ENCODE measurements at regions not wholly inside any gene's neighbourhood (a gene's known extent, or its start where the extent isn't known, plus 50 kb on each side); places are given as distances from the start of the nearest gene placed in this dataset.
"Not testable (repeated sequence)": the region's sequence is repeated elsewhere in the genome, so short reads cannot be mapped to it uniquely, and the experiment has no call there.

DNA sequence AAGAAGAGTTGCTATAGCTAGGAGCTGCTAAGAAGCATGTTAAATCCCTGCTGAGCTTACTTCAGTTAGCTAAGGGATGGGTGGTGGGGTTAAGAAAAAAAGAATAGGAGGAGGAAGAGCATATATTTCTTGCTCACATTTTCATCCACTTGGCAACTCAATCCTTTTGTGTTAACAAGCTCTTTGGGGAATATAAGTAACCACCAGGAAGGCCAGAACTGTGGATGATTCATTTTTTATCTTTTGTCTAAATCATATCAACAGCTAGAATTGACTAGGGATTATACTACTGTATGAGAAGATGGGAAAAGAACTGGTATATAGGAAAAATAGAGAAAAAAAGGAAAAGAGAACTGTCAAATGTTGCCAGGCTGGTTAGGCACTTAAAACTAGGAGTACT lies 555.3 kb upstream of the ARRDC3 start:
- DNase-seq (ENCODE audit: low read depth, low spot score): no peak
- in situ Hi-C loops (cut with HindIII; ENCODE audit: low pct_unique_long_range_greater_than_20kb, low sequenced_read_pairs): no loop called here

DNA sequence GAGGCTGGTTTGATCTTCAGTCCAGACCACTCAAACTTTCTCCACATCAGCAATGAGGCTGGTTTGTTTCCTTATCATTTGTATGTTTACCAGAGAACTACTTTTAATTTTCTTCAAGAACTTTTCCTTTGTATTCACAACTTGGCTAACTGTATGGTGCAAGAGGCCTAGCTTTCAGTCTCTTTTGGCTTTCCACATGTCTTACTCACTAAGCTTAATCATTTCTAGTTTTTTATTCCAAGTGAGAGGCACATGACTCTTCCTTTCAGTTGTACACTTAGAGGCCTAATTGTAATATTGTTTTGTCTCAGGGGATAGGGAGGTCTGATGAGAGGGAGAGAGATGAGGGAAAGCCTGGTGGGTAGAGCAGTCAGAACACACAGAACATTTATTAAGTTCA lies 554.0 kb upstream of the ARRDC3 start:
- DNase-seq (ENCODE audit: low read depth, low spot score): no peak
- in situ Hi-C loops (cut with HindIII; ENCODE audit: low pct_unique_long_range_greater_than_20kb, low sequenced_read_pairs): no loop called here

DNA sequence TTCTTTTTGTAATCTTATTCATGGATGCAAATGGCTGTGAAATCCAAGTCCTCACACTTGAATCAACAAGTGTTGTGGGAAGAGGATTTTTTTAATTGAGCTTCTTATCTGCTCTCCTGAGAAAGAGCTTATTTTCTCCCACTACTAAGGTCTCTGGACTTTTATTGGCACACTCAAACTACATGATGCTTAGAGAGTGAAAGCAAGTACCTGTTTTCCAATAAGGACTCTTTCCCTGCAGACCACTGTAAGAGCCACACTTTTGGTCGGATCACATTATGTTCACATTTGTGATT lies 546.4 kb upstream of the ARRDC3 start:
- no peak for DNase-seq (ENCODE audit: low read depth, low spot score)
- in situ Hi-C loops (cut with HindIII; ENCODE audit: low pct_unique_long_range_greater_than_20kb, low sequenced_read_pairs): no loop called here

DNA sequence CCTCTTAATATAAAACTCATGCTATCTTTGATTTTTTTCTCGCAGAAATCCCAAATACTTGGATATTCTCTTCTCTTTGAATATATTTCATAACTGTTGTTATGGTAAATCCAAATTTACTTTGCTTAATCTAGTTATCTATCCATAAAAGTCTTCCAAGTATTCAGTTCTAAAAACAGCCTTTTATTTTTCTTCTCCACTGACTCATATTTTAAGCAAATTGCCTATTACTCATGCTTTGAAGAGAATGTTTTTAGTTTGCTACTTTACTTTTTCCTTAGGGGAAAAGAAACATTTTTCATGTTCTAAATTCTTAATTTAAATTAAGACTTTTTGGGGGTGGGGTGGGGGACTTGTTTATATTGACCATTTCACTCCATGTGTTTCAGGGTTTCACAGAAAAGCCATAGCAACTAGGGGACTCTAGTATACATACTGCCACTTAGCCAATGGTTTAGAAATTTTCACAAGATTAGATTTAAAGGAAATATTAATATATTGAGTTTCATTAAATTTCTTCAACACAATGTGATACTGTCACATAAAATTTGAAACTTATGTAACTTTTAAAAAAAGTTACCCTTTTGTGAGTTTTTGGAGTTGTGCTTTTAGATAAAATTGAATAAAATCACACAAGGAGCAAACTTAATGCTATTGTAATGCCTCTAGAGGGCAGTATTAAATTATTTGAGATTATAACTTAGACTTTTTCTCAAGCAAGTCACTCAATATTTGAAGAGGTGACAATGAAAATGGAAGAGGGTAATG lies 545.8 kb upstream of the ARRDC3 start:
- in situ Hi-C loops (cut with HindIII; ENCODE audit: low pct_unique_long_range_greater_than_20kb, low sequenced_read_pairs): no loop called here
- peak; percentile 42 for DNase-seq (ENCODE audit: low read depth, low spot score)

DNA sequence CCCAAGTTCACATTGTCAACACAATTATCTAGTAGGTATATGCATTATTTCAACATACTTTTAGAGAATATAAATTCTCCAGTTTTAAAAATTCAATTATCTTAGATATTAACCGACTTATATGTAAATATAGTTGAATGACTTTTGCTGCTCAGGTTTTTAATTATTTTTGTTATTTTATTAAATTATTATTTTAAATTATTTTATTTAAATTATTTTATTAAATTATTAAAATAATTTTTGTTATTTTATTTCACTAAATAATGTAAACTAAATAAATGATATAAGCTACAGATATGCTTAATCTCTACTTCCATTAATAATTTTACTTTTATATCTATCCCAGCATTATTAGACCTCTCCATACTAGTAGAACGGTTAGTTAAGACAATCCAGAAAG lies 544.3 kb upstream of the ARRDC3 start:
- in situ Hi-C loops (cut with HindIII; ENCODE audit: low pct_unique_long_range_greater_than_20kb, low sequenced_read_pairs): no loop called here
- no peak for DNase-seq (ENCODE audit: low read depth, low spot score)

DNA sequence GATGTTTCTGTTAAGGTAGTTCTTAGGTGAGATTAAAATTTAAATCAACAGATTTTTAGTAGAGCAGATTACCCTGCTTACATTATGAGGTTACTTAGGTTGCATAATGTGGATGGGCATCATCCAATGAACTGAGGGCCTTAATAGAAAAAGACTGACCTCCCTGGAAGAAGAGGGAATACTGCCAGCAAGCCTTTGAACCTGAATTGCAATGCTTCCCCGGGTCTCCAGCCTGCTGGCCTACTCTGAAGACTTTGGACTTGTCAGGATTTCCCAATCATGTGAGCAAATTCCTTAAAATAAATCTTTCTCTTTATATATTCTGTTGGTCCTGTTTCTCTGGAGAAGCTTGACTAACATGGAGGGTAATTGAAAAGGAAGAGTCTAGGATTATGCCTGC lies 542.1 kb upstream of the ARRDC3 start:
- no peak for DNase-seq (ENCODE audit: low read depth, low spot score)
- in situ Hi-C loops (cut with HindIII; ENCODE audit: low pct_unique_long_range_greater_than_20kb, low sequenced_read_pairs): no loop called here

DNA sequence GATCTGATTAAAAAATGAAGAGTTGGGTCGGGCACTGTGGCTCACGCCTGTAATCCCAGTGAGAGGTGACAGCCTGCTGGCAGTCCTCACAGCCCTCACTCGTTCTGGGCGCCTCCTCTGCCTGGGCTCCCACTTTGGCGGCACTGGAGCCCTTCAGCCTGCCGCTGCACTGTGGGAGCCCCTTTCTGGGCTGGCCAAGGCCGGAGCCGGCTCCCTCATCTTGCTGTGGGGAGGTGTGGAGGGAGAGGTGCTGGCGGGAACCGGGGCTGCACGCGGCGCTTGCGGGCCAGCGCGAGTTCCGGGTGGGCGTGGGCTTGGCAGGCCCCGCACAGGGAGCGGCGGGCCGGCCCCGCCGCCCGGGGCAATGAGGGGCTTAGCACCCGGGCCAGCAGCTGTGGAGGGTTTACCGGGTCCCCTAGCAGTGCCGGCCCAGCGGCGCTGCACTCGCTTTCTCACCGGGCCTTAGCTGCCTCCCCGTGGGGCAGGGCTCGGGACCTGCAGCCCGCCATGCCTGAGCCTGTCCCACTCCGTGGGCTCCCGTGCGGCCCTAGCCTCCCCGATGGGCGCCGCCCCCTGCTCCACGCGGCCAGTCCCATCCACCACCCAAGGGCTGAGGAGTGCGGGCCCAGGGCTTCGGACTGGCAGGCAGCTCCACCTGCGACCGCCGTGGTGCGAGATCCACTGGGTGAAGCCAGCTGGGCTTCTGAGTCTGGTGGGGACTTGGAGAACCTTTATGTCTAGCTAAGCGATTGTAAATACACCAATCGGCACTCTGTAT lies 534.1 kb upstream of the ARRDC3 start:
- in situ Hi-C loops (cut with HindIII; ENCODE audit: low pct_unique_long_range_greater_than_20kb, low sequenced_read_pairs); DNase-seq (ENCODE audit: low read depth, low spot score): not testable (repeated sequence)

DNA sequence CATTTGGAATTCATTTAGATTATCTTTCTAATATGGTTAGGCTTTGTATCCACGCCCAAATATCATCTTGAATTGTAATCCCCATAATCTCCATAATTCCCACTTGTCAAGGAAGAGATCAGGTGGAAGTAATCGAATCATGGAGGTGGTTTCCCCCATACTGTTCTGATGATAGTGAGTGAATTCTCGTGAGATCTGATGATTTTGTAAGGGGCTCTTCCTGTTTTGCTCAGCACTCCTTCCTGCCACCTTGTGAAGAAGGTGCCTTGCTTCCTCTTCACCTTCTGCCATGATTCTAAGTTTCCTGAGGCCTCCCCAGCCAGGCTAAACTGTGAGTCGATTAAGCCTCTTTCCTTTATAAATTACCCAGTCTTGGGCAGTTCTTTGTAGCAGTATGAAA lies 527.5 kb upstream of the ARRDC3 start:
- no peak for DNase-seq (ENCODE audit: low read depth, low spot score)
- in situ Hi-C loops (cut with HindIII; ENCODE audit: low pct_unique_long_range_greater_than_20kb, low sequenced_read_pairs): no loop called here

DNA sequence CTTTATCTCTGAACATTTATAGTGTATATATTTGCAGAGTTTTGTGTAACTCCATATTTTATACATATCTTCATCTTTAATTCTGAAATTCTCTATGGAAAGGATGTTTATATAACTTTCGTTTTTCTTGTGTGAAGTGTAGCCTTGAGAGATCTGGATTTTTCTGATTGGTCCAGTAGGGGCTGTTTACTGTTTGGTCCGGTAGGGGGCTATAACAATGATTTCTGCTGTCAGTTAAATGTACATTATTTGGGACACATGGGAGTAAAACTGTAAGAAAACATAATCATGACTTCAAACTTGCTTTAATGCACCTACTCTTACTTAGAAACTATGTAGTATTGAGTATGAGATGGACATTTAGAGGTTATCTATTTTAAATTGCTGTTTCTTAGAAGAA lies 527.1 kb upstream of the ARRDC3 start:
- peak; percentile 9 for DNase-seq (ENCODE audit: low read depth, low spot score)
- in situ Hi-C loops (cut with HindIII; ENCODE audit: low pct_unique_long_range_greater_than_20kb, low sequenced_read_pairs): no loop called here

DNA sequence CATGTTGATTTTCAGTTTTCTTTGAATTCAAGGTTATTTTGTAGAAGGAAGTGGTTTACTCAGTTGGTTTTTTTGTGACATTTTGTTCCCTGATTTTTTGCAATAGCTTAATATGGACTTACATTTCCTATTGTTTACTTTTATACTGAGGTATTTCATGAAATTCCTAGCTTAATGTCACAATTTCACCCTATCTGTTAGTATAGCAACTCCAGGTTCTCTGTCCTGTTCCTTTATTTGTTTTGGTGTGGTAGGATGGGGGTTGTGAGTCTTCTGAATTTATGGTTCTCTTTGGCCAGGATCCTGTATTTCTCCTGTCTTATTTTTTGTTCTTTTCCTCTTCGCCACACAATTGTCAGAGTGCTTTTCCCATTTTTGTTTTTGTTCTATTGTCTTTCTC lies 523.4 kb upstream of the ARRDC3 start:
- DNase-seq (ENCODE audit: low read depth, low spot score): no peak
- in situ Hi-C loops (cut with HindIII; ENCODE audit: low pct_unique_long_range_greater_than_20kb, low sequenced_read_pairs): no loop called here

DNA sequence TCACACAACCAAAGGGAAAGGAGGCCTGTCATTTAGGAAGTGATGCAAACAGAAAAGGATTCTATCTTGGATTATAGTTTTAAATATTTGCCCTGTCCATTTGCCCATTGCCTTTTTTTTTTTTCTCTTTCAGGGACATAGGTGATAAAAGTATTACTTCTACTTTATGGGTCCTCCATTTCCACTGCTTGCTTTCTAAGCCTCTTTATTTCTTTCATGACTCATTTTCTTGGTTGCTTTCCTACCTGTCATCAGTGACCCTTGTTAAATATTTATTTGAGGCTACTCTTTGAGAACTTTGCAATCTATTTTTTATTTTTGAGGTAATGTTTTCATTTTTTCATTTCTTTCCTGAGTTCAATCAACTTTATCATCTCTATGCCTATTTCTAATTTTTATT lies 522.9 kb upstream of the ARRDC3 start:
- DNase-seq (ENCODE audit: low read depth, low spot score): no peak
- in situ Hi-C loops (cut with HindIII; ENCODE audit: low pct_unique_long_range_greater_than_20kb, low sequenced_read_pairs): no loop called here

DNA sequence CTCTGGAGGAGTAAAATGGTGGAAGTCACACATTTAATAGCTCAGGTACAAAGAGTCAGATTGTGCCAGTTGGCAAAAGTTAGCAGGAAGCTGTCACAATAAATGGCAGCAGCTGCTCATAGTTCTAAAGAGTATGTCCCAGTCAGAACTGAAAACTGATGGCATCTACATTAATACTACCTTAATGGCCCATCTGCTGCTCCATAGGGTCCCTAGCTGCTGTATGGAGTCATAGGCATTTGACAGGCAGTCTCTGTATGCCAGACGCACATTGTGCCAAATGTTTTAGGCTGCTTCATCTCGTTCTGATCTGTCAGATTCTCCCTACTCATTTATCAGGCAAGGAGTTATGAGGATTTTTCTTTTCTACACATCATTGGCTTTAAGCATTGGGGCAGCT lies 515.8 kb upstream of the ARRDC3 start:
- DNase-seq (ENCODE audit: low read depth, low spot score): no peak
- in situ Hi-C loops (cut with HindIII; ENCODE audit: low pct_unique_long_range_greater_than_20kb, low sequenced_read_pairs): no loop called here

DNA sequence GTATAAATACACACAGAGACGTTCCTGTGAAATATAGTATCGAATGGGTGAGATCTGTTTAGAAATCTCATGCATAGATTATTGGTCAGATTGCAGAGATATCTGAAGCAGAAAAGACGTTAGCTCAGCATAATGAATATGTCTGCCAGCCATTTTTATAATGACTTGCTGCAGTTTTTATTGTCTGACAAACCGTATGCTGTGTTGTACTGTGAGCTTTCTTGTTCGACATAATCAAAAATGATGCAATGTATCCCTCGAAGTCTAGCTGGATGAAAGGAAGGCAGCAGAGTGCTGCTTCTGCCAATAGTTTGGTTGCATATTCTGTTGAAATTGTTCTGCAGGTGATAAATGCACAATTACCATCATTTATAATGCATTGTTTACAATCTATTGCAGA lies 514.9 kb upstream of the ARRDC3 start:
- DNase-seq (ENCODE audit: low read depth, low spot score): no peak
- in situ Hi-C loops (cut with HindIII; ENCODE audit: low pct_unique_long_range_greater_than_20kb, low sequenced_read_pairs): no loop called here

DNA sequence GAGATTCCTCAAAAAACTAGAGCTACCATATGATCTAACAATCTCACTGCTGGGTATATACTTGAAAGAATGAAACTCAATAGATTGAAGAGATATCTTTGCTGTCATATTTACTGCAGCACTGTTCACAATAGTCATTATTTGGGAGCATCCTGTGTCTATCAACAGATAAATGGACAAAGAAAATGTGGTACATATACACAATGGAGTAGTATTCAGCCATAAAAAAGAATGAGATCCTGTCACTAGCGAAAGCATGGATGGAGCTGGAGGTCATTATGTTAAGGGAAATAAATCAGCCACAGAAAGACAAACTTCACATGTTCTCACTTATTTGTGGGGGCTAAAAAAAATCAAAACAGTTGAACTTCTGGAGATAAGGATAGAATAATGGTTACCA lies 505.7 kb upstream of the ARRDC3 start:
- in situ Hi-C loops (cut with HindIII; ENCODE audit: low pct_unique_long_range_greater_than_20kb, low sequenced_read_pairs): no loop called here
- DNase-seq (ENCODE audit: low read depth, low spot score): no peak

DNA sequence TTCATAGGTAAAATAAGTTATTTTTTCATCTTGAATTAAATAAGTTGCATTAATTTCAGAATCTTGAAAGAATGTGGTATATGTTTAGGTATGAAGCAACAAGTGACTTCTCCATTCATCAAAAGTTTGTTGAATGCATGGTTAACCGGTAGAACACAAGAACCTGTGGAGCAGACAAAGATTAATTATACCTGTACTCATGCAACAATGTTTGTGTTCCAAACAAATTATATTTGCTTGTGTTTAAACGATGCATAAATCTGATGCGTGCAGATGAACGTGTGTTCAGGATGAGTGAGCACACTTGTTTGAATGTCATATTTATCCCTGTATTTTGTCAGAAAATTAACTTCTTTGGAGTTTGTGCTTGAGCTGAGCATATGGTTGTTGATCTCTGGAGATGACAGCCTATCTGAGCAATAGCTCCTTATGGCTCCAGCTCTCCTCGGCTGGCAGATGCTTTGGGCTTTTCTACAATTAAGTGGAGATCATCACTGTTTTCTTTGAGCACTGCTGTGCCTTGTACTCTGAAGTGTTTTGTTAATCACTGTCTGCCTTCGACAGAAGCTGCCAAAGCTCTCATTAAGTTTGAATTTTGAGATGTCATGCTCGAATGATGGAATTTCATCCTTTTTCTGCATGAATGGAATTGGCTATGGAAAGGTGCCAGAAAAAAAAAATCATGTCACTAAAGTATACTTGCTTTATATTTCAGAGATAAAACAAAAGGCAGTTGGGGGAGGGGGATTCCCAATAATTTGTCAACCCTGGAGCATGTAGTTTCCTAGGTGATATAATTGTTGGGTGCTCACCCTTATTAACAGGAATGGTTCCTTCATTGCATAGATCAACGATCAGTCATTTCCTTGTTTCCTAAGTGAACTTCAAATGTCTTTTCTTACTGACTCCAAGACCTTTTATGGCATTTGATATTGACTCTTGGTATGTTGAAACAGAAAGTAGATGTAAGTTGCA lies 502.5 kb upstream of the ARRDC3 start:
- in situ Hi-C loops (cut with HindIII; ENCODE audit: low pct_unique_long_range_greater_than_20kb, low sequenced_read_pairs): no loop called here
- DNase-seq (ENCODE audit: low read depth, low spot score): no peak

DNA sequence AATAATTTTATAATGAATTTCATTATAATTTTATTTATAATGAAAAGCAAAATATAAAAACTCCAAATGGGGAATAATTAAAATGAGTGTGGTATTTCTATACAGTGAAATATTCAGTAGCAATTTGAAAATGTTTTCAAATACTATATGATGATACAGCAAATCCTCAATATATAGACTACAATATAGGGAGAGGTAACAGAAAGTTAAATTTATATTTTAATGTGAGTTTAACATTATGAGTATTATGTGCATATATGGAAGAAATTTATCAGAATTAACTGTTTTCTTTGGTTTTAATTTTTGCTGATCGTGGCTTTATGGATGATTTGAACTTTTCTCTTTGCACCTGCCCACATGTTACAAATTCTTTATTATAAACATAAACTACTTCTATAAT lies 500.9 kb upstream of the ARRDC3 start:
- in situ Hi-C loops (cut with HindIII; ENCODE audit: low pct_unique_long_range_greater_than_20kb, low sequenced_read_pairs): no loop called here
- DNase-seq (ENCODE audit: low read depth, low spot score): no peak

DNA sequence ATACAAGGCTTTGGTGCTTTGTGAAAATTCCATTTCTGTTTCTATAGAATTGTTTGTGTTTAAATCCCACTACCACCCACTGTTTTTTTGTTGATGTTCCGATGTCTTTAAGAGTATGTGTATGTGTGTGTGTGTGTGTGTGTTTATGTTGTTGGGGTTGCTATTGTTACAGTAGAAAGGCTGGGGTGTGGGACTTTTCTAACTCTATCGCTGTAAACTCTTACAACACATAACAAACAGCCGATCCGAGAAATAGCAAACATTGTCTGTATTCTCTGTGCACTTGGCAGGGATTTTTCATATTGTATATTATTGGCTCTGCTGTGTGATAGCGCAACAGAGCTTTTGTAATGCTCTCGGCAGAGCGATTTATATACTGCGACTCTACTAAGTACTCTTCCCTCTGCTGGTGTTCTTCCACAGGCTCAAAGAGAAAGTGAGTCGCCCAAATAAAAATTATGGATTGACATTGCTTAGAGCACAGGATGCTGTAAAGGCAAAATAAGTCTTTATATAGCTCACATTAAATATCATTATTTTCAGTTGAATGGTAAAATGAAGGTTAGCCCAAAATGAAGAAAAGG lies 492.2 kb upstream of the ARRDC3 start:
- in situ Hi-C loops (cut with HindIII; ENCODE audit: low pct_unique_long_range_greater_than_20kb, low sequenced_read_pairs): no loop called here
- no peak for DNase-seq (ENCODE audit: low read depth, low spot score)

DNA sequence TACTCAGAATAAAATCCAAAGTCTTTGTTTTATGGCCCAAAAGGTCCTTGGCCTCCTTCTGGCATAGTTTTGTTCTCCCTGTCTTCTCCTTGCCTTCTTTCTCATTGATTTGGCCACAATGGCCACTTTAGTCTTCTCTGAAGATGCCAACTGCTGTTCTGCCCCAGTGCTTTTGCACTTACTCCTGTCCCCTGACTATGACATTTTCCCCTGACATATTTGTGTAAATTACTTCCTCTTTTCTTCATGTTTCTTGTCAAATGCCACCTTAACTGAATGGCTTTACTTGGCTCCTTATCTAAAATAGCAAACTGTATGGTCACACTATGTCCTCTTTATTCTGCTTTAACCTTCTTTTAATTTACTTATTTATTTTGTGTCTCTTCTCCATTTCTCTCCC lies 484.7 kb upstream of the ARRDC3 start:
- no peak for DNase-seq (ENCODE audit: low read depth, low spot score)
- in situ Hi-C loops (cut with HindIII; ENCODE audit: low pct_unique_long_range_greater_than_20kb, low sequenced_read_pairs): no loop called here
